Activated naive CD4-positive, alpha-beta T cell treated with anti-CD3 and anti-CD28 coated beads, Interleukin-2, amount 50 U/mL, for 16 hours (primary cell): ENCODE measurements at regions not wholly inside any gene's neighbourhood (a gene's known extent, or its start where the extent isn't known, plus 50 kb on each side); places are given as distances from the start of the nearest gene placed in this dataset.

Source experiments
- DNase-seq: peaks from one replicate; pipeline ENCODE4 v3.0.0-alpha.2; 2020

DNA sequence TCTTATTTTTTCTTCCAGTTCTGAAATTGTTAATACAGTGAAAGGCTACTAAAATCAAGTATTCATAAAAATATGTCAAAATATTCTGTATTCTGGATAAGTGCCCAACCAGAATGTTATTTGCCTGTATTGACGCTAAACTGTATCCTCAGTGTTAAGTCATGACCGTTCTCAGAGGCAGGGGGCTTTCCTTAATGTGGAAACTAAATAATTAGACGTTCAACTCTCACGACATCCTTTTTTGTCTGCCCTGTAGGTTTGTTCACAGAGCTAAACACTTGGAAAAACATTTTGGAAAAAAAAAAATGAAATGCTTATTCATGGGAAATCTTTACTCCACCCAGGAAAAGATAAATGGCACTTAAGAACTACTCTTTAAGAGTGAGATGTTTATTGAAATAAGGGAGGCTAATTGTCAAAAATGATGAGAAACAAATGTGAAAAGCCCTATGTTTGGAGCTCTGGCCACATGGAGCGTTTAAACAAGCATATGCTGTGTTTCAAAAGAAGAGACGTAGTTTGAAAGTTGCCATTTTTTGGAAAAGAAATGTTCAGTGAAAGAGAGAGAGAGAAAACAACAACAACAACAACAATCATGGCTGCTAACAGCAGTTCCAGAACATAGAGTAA, 453.1 kb upstream of the MARCKS start:
- no peak for DNase-seq

GRCh38 chr6:113405326-113406047, 451.7 kb upstream of the MARCKS start:
- no peak for DNase-seq

DNA sequence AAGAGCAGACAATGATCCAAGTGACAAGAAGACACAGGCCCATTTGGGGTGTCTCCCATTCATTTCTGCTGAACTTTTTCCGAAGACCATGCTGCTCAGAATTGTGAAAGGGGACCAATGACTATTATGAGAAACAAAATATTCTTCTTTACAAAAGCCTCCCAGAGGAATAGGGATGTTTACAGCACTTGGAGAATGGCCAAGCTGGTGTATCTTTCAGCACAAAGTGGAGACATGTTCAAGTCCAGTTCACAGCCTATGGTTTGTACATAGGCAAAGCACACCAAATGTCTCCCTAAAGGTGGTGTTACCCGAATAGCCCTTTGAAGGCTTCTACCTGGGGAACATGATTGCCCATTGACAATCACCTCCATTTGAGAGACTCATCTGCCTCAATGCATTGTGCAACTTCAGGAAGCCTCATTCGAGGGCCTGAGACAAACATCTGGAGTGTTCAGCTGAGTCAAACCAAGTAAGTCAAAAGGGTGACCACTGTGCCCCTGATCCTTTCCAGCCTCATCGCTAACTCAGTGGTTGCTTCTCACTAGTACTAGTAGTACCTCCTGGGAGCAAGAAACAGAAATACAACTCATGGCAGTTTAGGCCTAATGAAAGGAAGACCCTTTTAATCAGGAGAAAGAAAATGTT, 451.0 kb upstream of the MARCKS start:
- no peak for DNase-seq

DNA sequence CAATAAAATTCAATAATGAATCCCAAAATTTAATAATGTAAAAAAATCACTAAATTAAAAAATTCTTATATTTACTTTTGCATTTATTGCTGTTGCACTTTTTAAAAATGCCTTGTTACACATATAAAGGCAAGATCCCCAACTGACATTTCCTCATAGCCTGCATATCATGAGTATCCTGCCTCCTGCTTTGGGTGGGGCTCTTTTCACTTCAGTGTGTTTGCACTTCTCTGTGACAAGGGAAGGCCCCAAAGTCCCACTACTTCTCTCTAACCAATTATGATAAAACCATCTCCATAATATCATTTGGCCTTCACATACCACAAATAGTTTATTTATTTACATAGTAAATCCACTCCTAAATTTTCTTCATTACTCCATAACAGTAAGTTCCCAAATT, 446.1 kb upstream of the MARCKS start:
- no peak for DNase-seq

GRCh38 chr6:113412589-113413357, 444.4 kb upstream of the MARCKS start:
- no peak for DNase-seq

- no peak for DNase-seq
Observed at GRCh38 chr6:113414511-113414910, 442.6 kb upstream of the MARCKS start.

DNA sequence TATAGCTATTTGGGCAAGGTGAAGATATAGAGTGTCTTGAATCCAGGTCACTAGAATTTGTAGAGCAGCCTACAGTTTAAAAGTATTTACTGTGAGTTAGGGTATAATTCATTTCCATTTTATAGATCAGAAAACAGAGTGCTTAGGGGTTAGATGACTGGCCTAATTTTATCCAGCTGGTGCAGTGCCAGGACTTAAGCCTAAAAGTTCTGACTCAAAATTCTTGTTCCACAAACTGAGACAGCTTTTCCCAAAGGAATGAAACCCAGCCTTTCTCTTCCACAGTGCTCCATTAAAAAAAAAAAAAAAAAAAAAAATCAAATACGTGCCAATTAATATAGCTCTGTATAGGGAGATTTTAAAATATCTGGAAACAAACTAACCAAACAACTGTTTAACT, 441.0 kb upstream of the MARCKS start:
- DNase-seq: no peak

DNA sequence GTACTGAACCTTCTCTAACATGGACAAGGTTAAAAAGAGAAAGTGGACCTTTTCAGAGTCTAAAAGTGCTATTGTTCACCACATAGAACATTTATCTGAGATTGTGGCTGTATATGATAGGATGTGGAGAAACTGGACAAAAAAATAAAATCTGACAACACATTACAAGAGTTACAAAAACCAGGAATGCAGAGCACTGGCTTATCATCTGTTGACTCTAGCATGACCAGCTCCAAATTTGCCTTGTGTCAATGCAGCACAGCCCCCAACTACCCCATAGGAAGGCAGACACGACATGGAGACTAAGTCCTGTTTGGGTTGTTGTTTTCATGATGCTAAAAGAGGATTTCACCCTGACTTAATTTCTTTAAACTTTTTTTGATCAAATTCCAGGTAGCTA, 436.9 kb upstream of the MARCKS start:
- no peak for DNase-seq

- no peak for DNase-seq
Observed at GRCh38 chr6:113421997-113422396, 435.1 kb upstream of the MARCKS start.

DNA sequence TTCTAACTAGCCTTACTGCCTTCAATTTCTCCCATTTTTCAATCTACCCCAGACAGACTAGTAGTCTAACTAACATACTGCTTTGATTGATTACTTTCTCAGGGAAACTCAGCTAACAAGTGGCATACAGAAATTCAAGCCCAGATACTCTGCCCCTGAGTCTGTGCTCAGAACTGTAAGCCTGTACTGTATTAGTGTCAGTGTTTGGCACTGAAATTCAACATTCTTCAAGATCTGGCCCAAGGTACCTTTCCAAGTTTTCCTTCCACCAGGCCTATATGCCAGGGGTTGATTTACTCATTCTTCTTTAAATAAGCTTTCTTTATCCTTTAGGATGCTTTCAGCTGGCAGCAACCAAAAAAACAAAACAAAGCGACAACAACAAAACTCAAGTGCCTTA, 433.2 kb upstream of the MARCKS start:
- no peak for DNase-seq

- no peak for DNase-seq
Observed at GRCh38 chr6:113425977-113426660, 431.0 kb upstream of the MARCKS start.

- no peak for DNase-seq
Observed at GRCh38 chr6:113427617-113428016, 429.5 kb upstream of the MARCKS start.

DNA sequence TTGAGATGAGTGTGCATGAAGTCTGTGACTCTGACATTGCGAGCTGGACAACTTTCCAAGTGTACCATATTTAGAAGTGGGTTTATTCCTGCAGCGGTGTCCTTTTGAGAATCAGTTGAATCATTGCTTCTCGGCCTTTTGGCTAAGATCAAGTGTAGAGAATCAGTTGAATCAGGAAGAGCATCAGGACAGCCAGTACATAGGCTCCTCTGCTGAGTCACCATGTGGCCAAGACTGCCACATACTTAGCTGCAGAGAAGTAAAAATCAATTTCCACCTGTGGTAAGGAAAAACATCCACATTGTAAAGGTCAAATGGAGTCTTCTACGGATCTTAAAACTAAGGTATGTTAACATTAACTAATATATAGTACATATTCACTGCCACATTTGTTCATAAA, 428.4 kb upstream of the MARCKS start:
- no peak for DNase-seq

GRCh38 chr6:113432521-113433334, 424.4 kb upstream of the MARCKS start:
- no peak for DNase-seq

DNA sequence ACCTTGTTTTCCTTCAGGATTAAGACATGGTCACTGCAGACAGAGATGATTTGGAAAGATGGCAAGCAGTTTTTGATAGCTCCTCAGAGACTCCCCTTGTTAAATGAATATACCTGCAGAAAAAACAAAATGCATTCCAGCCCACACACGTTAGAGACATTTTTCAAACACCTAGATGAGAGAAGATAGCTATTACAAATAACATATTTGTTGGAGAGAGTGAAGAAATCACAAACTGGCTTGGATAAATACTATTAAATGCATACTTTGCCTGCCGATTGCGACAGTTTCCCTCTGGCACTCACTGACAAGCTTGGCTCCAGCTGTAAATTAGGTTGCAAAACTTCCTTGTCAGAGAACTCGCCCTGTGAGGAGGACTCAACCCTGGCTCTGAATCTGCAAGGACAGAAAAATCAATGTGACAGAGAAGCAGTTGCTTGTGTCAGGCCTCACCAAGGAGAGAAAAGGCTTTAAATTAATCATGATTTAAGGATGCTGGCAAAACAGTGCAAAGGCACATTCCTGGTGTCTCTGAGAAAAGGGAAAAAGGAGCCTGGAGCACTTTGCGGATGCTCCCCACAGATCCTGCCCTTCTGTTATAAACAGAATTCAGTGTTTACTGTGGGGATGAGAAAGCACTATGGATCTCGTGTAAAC, 423.7 kb upstream of the MARCKS start:
- no peak for DNase-seq

DNA sequence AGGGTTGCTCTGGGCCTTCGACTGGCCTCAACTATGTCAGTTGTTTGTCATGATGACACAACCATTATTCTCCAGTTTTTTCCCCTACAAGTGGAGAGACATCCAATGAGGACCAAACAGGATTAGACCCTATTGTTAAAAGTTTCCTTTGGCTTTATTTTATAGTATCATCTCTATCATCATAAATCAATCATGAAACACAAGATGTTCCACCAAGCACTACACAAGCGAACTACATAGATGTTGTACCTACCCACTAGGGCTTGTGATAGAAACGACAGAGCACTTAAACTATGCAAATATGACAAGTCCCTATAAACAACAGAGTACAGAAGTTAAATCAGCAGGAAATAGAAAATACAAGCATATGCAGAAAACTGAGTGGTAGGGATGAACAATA, 422.5 kb upstream of the MARCKS start:
- DNase-seq: no peak

DNA sequence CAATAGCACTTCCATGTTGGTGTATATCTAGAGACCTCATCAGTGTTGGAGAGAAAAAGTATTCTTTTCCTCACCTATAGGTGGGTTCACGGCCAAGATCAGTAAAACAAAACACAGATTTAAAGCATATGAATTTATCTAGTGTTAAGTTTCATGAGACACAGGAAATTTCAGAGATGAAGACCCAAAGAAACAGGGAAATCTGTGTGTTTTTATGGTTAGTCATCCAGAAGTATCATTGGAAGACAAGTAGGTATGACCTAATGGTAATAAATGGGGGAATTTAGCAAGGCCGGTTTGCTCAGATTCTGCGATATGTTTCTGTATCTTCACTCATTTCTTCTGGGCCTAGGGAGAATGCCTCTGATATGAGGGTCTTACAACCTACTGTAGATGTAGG, 419.6 kb upstream of the MARCKS start:
- no peak for DNase-seq

GRCh38 chr6:113439866-113440265, 417.3 kb upstream of the MARCKS start:
- DNase-seq: no peak

- DNase-seq: no peak
Observed at GRCh38 chr6:113442040-113442439, 415.1 kb upstream of the MARCKS start.

GRCh38 chr6:113445201-113445600, 411.9 kb upstream of the MARCKS start:
- no peak for DNase-seq

GRCh38 chr6:113447088-113447831, 409.9 kb upstream of the MARCKS start:
- no peak for DNase-seq
